Esophagus squamous epithelium (tissue), 5 donors: ENCODE measurements at regions not wholly inside any gene's neighbourhood (a gene's known extent, or its start where the extent isn't known, plus 50 kb on each side); places are given as distances from the start of the nearest gene placed in this dataset.

ENCODE experiments used
- DNase-seq: peaks from one replicate; lab custom pipeline; 2025; lab: John Stamatoyannopoulos, UW
- H3K27ac ChIP-seq, 4 donors: fragments of 200-600 bp; sonication (generic); one replicate each; pipeline ENCODE4 v1.5.1; 2016 to 2019; ENCODE audit warnings: mild to moderate bottlenecking in 1 of 4
- H3K27me3 ChIP-seq, 4 donors: fragments of 200-600 bp; sonication (generic); 1 replicate in 3 of 4; 2 replicates in 1 of 4; pipeline versions ENCODE4 v1.5.1 to v1.6.0; 2017 to 2021; ENCODE audit warnings: antibody characterized with exemption in 1 of 4
- H3K36me3 ChIP-seq, 3 donors: fragments of 200-600 bp; sonication (generic); one replicate each; pipeline ENCODE4 v1.5.1; 2016 to 2019
- H3K4me1 ChIP-seq, 3 donors: fragments of 200-600 bp; sonication (generic); one replicate each; pipeline ENCODE4 v1.5.1; 2017 to 2019
- H3K4me3 ChIP-seq, 4 donors: fragments of 200-600 bp; sonication (generic); 1 replicate in 3 of 4; 2 replicates in 1 of 4; pipeline ENCODE4 v1.5.1; 2016 to 2019; ENCODE audit warnings: mild to moderate bottlenecking in 2 of 4, moderate library complexity in 1 of 4
- H3K9me3 ChIP-seq, 3 donors: fragments of 200-600 bp; sonication (generic); one replicate each; pipeline ENCODE4 v1.5.1; 2016 to 2019
- CTCF ChIP-seq, 6 experiments: fragments of 450-650 bp in 4 of 6; fragments of 200-600 bp in 2 of 6; sonication (generic) in 2 of 6; IDR thresholded peaks; one replicate each; pipeline ENCODE4 v1.5.1; 2016 to 2019; ENCODE audit warnings: antibody characterized with exemption in 6 of 6, mild to moderate bottlenecking in 4 of 6, moderate library complexity in 4 of 6
- POLR2A ChIP-seq, 4 donors: fragments of 450-650 bp; IDR thresholded peaks; one replicate each; pipeline ENCODE4 v1.6.1; 2017; ENCODE audit warnings: antibody characterized with exemption in 4 of 4, mild to moderate bottlenecking in 4 of 4, moderate library complexity in 3 of 4
- WGBS, 2 donors: methylation state at CpG; one replicate each; pipeline ENCODE4 v1.1.5; 2018; 5-methylcytosine and 5-hydroxymethylcytosine counted together
- intact Hi-C: fragments of 100-400 bp; cut with DNase I; formaldehyde crosslinking; loops from one replicate; pipeline ENCODE4 v1.15.0; 2022
- donor health status: DM: yes; HTN: yes; CAD: no.

GRCh38 chr5:57601996-57602395 lies 119.4 kb upstream of the ACTBL2 start:
- Histone ChIP-seq H3K9me3 (no peaks in the 10 kb centered on the region), H3K27ac (no peak overlapping the region), H3K27me3 (peaks cover 0 to 10% (median 0%) of the 10 kb centered on the region in 4 donors), H3K4me1 (no peaks in the 10 kb centered on the region), H3K36me3 (no peaks in the 10 kb centered on the region), H3K4me3 (no peak overlapping the region)
- DNase-seq, result no peak
- no peak for TF ChIP-seq POLR2A (IDR thresholded peaks at IDR 0.05)
- no peak for TF ChIP-seq CTCF (IDR thresholded peaks at IDR 0.05)
- intact Hi-C loops, result no loop called here
- WGBS, 2 donors, result 77 to 85% methylated on average over 4 of the region's 4 CpGs

- intact Hi-C loops, result no loop called here
- no peaks in the 10 kb centered on the region for H3K4me1 ChIP-seq
- WGBS, 2 donors, result 25 to 26% methylated on average over 1 of the region's 1 CpG
- no peak overlapping the region for H3K4me3 ChIP-seq
- TF ChIP-seq CTCF (IDR thresholded peaks at IDR 0.05) (no peak), POLR2A (IDR thresholded peaks at IDR 0.05) (no peak)
- no peaks in the 10 kb centered on the region for H3K36me3 ChIP-seq
- H3K9me3 ChIP-seq, result no peaks in the 10 kb centered on the region
- DNase-seq, result no peak
- no peak overlapping the region for H3K27ac ChIP-seq
- peaks cover 0 to 10% (median 0%) of the 10 kb centered on the region in 4 donors for H3K27me3 ChIP-seq
Observed at GRCh38 chr5:57600321-57600720, 117.7 kb upstream of the ACTBL2 start.

GRCh38 chr5:57598756-57599155 lies 116.1 kb upstream of the ACTBL2 start:
- H3K9me3 ChIP-seq, result no peaks in the 10 kb centered on the region
- peaks cover 0 to 10% (median 0%) of the 10 kb centered on the region in 4 donors for H3K27me3 ChIP-seq
- DNase-seq, result no peak
- H3K4me3 ChIP-seq, result no peak overlapping the region
- intact Hi-C loops, result no loop called here
- no peaks in the 10 kb centered on the region for H3K36me3 ChIP-seq
- no peaks in the 10 kb centered on the region for H3K4me1 ChIP-seq
- no peak overlapping the region for H3K27ac ChIP-seq
- TF ChIP-seq CTCF (IDR thresholded peaks at IDR 0.05) (no peak), POLR2A (IDR thresholded peaks at IDR 0.05) (no peak)
- 63 to 72% methylated on average over 3 of the region's 3 CpGs for WGBS, 2 donors

- H3K27me3 ChIP-seq, result peaks cover 0 to 10% (median 0%) of the 10 kb centered on the region in 4 donors
Observed at GRCh38 chr5:57598097-57598496, 115.5 kb upstream of the ACTBL2 start.

GRCh38 chr5:57595523-57595991 lies 112.9 kb upstream of the ACTBL2 start:
- H3K9me3 ChIP-seq, result no peaks in the 10 kb centered on the region
- no peak for DNase-seq
- TF ChIP-seq POLR2A (IDR thresholded peaks at IDR 0.05), result no peak
- TF ChIP-seq CTCF (IDR thresholded peaks at IDR 0.05), result no peak
- H3K4me1 ChIP-seq, result no peaks in the 10 kb centered on the region
- H3K27ac ChIP-seq, result no peak overlapping the region
- 39 to 45% methylated on average over 1 of the region's 1 CpG for WGBS, 2 donors
- no peaks in the 10 kb centered on the region for H3K36me3 ChIP-seq
- H3K4me3 ChIP-seq, result no peak overlapping the region
- H3K27me3 ChIP-seq, result no peaks in the 10 kb centered on the region
- intact Hi-C loops, result no loop called here

More at GRCh38 chr5:57598097-57598496, 115.5 kb upstream of the ACTBL2 start:
- WGBS, 2 donors, result 87 to 88% methylated on average over 10 of the region's 10 CpGs
- no peak for TF ChIP-seq POLR2A (IDR thresholded peaks at IDR 0.05)
- TF ChIP-seq CTCF (IDR thresholded peaks at IDR 0.05), result no peak
- intact Hi-C loops, result no loop called here
- no peak for DNase-seq
- Histone ChIP-seq H3K27ac (no peak overlapping the region), H3K4me1 (no peaks in the 10 kb centered on the region), H3K36me3 (no peaks in the 10 kb centered on the region), H3K9me3 (no peaks in the 10 kb centered on the region), H3K4me3 (no peak overlapping the region)
